HCT116 (cell line): ENCODE measurements at regions not wholly inside any gene's neighbourhood (a gene's known extent, or its start where the extent isn't known, plus 50 kb on each side); places are given as distances from the start of the nearest gene placed in this dataset.

ENCODE experiments used
- ATAC-seq: fragments of 200-7000 bp; cut with Tn5 transposase; 2 replicates; pipeline ENCODE4 v1.9.1; 2020; ENCODE audit warnings: mild to moderate bottlenecking, moderate library complexity
- BruUV-seq: library from RNA; stranded (reverse); fragments of 400-500 nt; replicated peaks from 2 replicates; lab custom pipeline; 2021; lab: Mats Ljungman, UMichigan
- CTCF ChIA-PET: fragments of 300-600 bp; sonication (Branson Sonifier 250); formaldehyde crosslinking; loops from one replicate; lab custom pipeline; 2021; ENCODE audit warnings: antibody characterized with exemption; lab: Charles Lee
- POLR2A ChIA-PET: fragments of 300-600, 350-600 bp; sonication (Branson Sonifier 250); formaldehyde crosslinking; loops from one replicate; lab custom pipeline; 2021; ENCODE audit warnings: antibody characterized with exemption; lab: Charles Lee
- RAD21 ChIA-PET, 2 experiments: fragments of 300-600 bp; sonication (Branson Sonifier 250); formaldehyde crosslinking; loops; one replicate each; lab custom pipeline; 2023; ENCODE audit warnings: low total read pairs in 2 of 2; ENCODE audit not compliant: uncharacterized antibody in 2 of 2, unreplicated experiment in 2 of 2, low non-redundant PET in 1 of 2; lab: Charles Lee
- DNase-seq: peaks from one replicate; pipeline ENCODE4 v3.0.0-alpha.2; 2010; ENCODE audit warnings: low read depth, low spot score
- H2AFZ ChIP-seq: fragments of 200-600 bp; shearing (Covaris generic), sonication (generic); 2 replicates; pipeline ENCODE4 v1.6.1; 2017; ENCODE audit warnings: low read depth, mixed run types, mixed read lengths, antibody characterized with exemption, low read length; ENCODE audit not compliant: poor library complexity, severe bottlenecking
- H3K27ac ChIP-seq: 2 replicates; pipeline ENCODE4 v1.5.1; 2012; ENCODE audit warnings: low read depth, low read length
- H3K27me3 ChIP-seq: fragments of 200-600 bp; sonication (generic); 2 replicates; pipeline ENCODE4 v1.6.1; 2016; ENCODE audit warnings: mixed run types, low read length, mixed read lengths; ENCODE audit not compliant: insufficient read depth
- H3K36me3 ChIP-seq, 2 experiments: fragments of 200-500 bp in 1 of 2; fragments of 200-600 bp in 1 of 2; sonication (Bioruptor generic) in 1 of 2; sonication (generic) in 1 of 2; 2 replicates each; pipeline versions ENCODE4 v1.5.1 to v1.6.1; 2014 to 2016; ENCODE audit warnings: low read length in 2 of 2, inconsistent platforms in 1 of 2, mixed read lengths in 1 of 2, mixed run types in 1 of 2; ENCODE audit not compliant: insufficient read depth in 2 of 2, control insufficient read depth in 1 of 2
- H3K4me1 ChIP-seq, 2 experiments: fragments of 200-600 bp in 1 of 2; sonication (generic) in 1 of 2; 2 replicates each; pipeline versions ENCODE4 v1.5.1 to v1.6.1; 2012 to 2017; ENCODE audit warnings: low read length in 2 of 2, inconsistent platforms in 1 of 2, mild to moderate bottlenecking in 1 of 2, mixed read lengths in 1 of 2, mixed run types in 1 of 2, moderate library complexity in 1 of 2; ENCODE audit not compliant: insufficient read depth in 2 of 2, control insufficient read depth in 1 of 2
- H3K4me2 ChIP-seq: fragments of 200-600 bp; sonication (generic); 2 replicates; pipeline ENCODE4 v1.6.1; 2017; ENCODE audit warnings: mixed run types, low read length, mixed read lengths
- H3K4me3 ChIP-seq, 2 experiments: fragments of 200-600 bp in 1 of 2; sonication (generic) in 1 of 2; replicated peaks in 1 of 2; 2 replicates each; pipeline ENCODE4 v1.5.1; 2011 to 2016; ENCODE audit warnings: low read length in 2 of 2, control low read depth in 1 of 2, low read depth in 1 of 2, mild to moderate bottlenecking in 1 of 2, mixed read lengths in 1 of 2, mixed run types in 1 of 2
- H3K79me2 ChIP-seq: fragments of 200-600 bp; sonication (generic); 2 replicates; pipeline ENCODE4 v1.6.1; 2017; ENCODE audit warnings: mild to moderate bottlenecking, mixed run types, low read length, moderate library complexity, mixed read lengths; ENCODE audit not compliant: insufficient read depth
- H3K9ac ChIP-seq: fragments of 200-600 bp; sonication (generic); 2 replicates; pipeline ENCODE4 v1.6.1; 2016; ENCODE audit warnings: low read length, mixed read lengths
- H3K9me2 ChIP-seq: fragments of 200-600 bp; sonication (generic), shearing (Covaris generic); 2 replicates; pipeline ENCODE4 v1.6.1; 2017; ENCODE audit warnings: mixed run types, mild to moderate bottlenecking, moderate library complexity; ENCODE audit not compliant: insufficient read depth
- H3K9me3 ChIP-seq, 2 experiments: fragments of 200-500 bp in 1 of 2; fragments of 200-600 bp in 1 of 2; sonication (Bioruptor generic) in 1 of 2; sonication (generic) in 1 of 2; 2 replicates each; pipeline ENCODE4 v1.6.1; 2014 to 2017; ENCODE audit warnings: low read length in 2 of 2, mixed read lengths in 2 of 2, inconsistent platforms in 1 of 2, low read depth in 1 of 2, mild to moderate bottlenecking in 1 of 2, mixed run types in 1 of 2, moderate library complexity in 1 of 2; ENCODE audit not compliant: control insufficient read depth in 1 of 2, insufficient read depth in 1 of 2
- H4K20me1 ChIP-seq: fragments of 200-600 bp; sonication (generic), shearing (Covaris generic); 2 replicates; pipeline ENCODE4 v1.6.1; 2017; ENCODE audit warnings: mixed run types, mild to moderate bottlenecking, moderate library complexity; ENCODE audit not compliant: insufficient read depth
- CEBPB ChIP-seq: IDR thresholded peaks from 2 replicates; pipeline ENCODE4 v1.6.1; 2012; ENCODE audit warnings: low read depth
- EGR1 ChIP-seq: IDR thresholded peaks from 2 replicates; pipeline ENCODE4 v1.6.1; 2012; ENCODE audit warnings: low read depth
- ELF1 ChIP-seq: IDR thresholded peaks from 2 replicates; pipeline ENCODE4 v1.6.1; 2012; ENCODE audit warnings: low read depth, borderline replicate concordance
- EZH2 ChIP-seq: fragments of 200-600 bp; sonication (generic); IDR thresholded peaks from 2 replicates; pipeline ENCODE4 v1.6.1; 2017; ENCODE audit warnings: antibody characterized with exemption, mixed run types
- EZH2phosphoT487 ChIP-seq: fragments of 200-600 bp; IDR thresholded peaks from 2 replicates; pipeline ENCODE4 v1.6.1; 2018; ENCODE audit warnings: antibody characterized with exemption, borderline replicate concordance
- FOSL1 ChIP-seq: IDR thresholded peaks from 2 replicates; pipeline ENCODE4 v1.6.1; 2012; ENCODE audit warnings: low read depth
- JUND ChIP-seq: IDR thresholded peaks from 2 replicates; pipeline ENCODE4 v1.6.1; 2012
- POLR2A ChIP-seq: IDR thresholded peaks from 2 replicates; pipeline ENCODE4 v1.7.0; 2011; ENCODE audit warnings: borderline replicate concordance; ENCODE audit not compliant: insufficient read depth, insufficient read length; ENCODE audit errors: extremely low read depth
- POLR2AphosphoS5 ChIP-seq: IDR thresholded peaks from 2 replicates; pipeline ENCODE4 v1.6.1; 2011; ENCODE audit warnings: mild to moderate bottlenecking, low read depth, low read length, moderate library complexity
- RAD21 ChIP-seq: IDR thresholded peaks from 2 replicates; pipeline ENCODE4 v1.6.1; 2012; ENCODE audit warnings: low read depth, mild to moderate bottlenecking
- SIN3A ChIP-seq: IDR thresholded peaks from 2 replicates; pipeline ENCODE4 v1.6.1; 2012; ENCODE audit warnings: low read depth
- TCF7L2 ChIP-seq: IDR thresholded peaks from 2 replicates; pipeline ENCODE4 v1.7.0; 2011; ENCODE audit warnings: borderline replicate concordance, inconsistent platforms; ENCODE audit not compliant: insufficient read depth, insufficient read length; ENCODE audit errors: extremely low read depth
- ZNF274 ChIP-seq: fragments of 200-500 bp; sonication (Bioruptor generic); IDR thresholded peaks from 2 replicates; pipeline ENCODE4 v1.6.1; 2014; ENCODE audit warnings: mild to moderate bottlenecking, low read depth, low read length, inconsistent platforms
- intact Hi-C: fragments of 100-400 bp; cut with micrococcal nuclease; formaldehyde crosslinking; loops from 2 replicates; pipeline ENCODE4 v1.10.0; 2022
- TF ChIP-seq, protein P1 (sequence below): IDR thresholded peaks from 2 replicates; pipeline ENCODE4 v1.6.1; 2012
- TF ChIP-seq, protein P2 (sequence below): IDR thresholded peaks from 2 replicates; pipeline ENCODE4 v1.6.1; 2012
- TF ChIP-seq, protein P3 (sequence below): IDR thresholded peaks from 2 replicates; pipeline ENCODE4 v1.6.1; 2011; ENCODE audit warnings: mild to moderate bottlenecking, low read length, moderate library complexity; ENCODE audit not compliant: insufficient replicate concordance; ENCODE audit errors: extremely low read depth

DNA sequence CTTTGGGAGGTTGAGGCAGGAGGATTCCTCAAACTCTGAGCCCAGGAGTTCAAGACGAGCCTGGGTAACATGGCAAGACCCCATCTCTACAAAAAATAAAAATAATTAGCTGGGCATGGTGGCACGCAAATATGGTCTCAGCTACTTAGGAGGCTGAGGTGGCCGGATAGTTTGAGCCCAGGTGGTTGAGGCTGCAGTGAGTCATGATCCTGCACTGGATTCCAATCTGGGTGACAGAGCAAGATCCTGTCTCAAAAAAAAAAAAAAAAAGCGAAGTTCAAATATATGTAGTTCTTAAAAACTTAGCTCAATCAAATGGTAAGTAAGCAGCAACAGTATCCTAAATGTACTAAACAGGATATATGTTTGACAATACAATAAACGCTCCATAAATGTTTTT lies 85.5 kb upstream of the SSTR1 start:
- RAD21 ChIA-PET = no interaction called here
- H3K4me2 ChIP-seq = no peak overlapping the region

DNA sequence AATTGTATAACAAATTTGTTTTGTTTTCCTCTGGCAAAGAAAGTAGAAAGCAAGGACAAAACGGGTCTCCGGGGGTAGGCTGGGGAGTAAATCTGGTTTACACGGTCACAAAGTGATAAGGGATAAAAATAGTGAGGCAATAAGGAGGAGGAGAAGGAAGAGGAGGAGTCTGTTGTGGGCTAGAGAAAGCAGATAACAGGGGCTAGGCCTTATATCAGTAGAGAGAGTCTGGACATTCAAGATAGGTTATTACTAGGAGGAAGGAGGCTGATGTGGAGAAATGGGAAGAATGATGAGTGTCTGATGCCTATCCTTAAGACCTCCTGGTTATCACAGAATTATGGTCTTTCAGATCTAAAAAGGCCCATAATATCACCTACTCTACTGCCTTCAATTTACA lies 83.2 kb upstream of the SSTR1 start:
- no peak overlapping the region for H3K4me2 ChIP-seq
- TF ChIP-seq EZH2phosphoT487 (no peak), TCF7L2 (no peak), CEBPB (no peak), FOSL1 (no peak), SIN3A (no peak), EGR1 (no peak), JUND (no peak), POLR2A (no peak), ELF1 (no peak), EZH2 (no peak), POLR2AphosphoS5 (no peak)
- TF ChIP-seq, protein P1, sequence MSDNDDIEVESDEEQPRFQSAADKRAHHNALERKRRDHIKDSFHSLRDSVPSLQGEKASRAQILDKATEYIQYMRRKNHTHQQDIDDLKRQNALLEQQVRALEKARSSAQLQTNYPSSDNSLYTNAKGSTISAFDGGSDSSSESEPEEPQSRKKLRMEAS = no peak
- TF ChIP-seq, protein P2, sequence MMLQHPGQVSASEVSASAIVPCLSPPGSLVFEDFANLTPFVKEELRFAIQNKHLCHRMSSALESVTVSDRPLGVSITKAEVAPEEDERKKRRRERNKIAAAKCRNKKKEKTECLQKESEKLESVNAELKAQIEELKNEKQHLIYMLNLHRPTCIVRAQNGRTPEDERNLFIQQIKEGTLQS = no peak
- H3K27ac ChIP-seq = no peak overlapping the region
- H3K36me3 ChIP-seq = no peaks in the 10 kb centered on the region
- no peaks in the 10 kb centered on the region for H3K27me3 ChIP-seq
- H4K20me1 ChIP-seq = no peaks in the 10 kb centered on the region
- no peaks in the 10 kb centered on the region for H3K9me2 ChIP-seq
- no peak overlapping the region for H3K9ac ChIP-seq
- no peaks in the 10 kb centered on the region for H3K4me1 ChIP-seq
- intact Hi-C loops = no loop called here
- DNase-seq (no peak), ATAC-seq (no peak)
- no peaks in the 10 kb centered on the region for H3K79me2 ChIP-seq
- BruUV-seq = no TSS peak
- ChIA-PET RAD21 (no interaction called here), CTCF (no interaction called here), POLR2A (no interaction called here)
- H2AFZ ChIP-seq = no peak overlapping the region
- H3K9me3 ChIP-seq = 0 out of 4 replicates have a peak, but pooled peaks cover 0 to 3% of the 10 kb centered on the region in 2 experiments
- H3K4me3 ChIP-seq = no peak overlapping the region

More for the DNA sequence above, 85.5 kb upstream of the SSTR1 start:
- Histone ChIP-seq H3K4me3 (no peak overlapping the region), H3K9me2 (no peaks in the 10 kb centered on the region), H3K9ac (no peak overlapping the region), H2AFZ (no peak overlapping the region), H3K79me2 (no peaks in the 10 kb centered on the region), H3K4me1 (no peaks in the 10 kb centered on the region), H3K36me3 (no peaks in the 10 kb centered on the region), H3K9me3 (0 out of 4 replicates have a peak, but pooled peaks cover 0 to 3% of the 10 kb centered on the region in 2 experiments), H3K27me3 (no peaks in the 10 kb centered on the region), H3K27ac (no peak overlapping the region)
- intact Hi-C loops = no loop called here
- DNase-seq = no peak
- ChIA-PET CTCF (no interaction called here), POLR2A (no interaction called here)
- no TSS peak for BruUV-seq
- no peak for ATAC-seq
- no peak for TF ChIP-seq RAD21
- TF ChIP-seq ZNF274 = no peak
- TF ChIP-seq, protein P1 = no peak
- TF ChIP-seq, protein P3, sequence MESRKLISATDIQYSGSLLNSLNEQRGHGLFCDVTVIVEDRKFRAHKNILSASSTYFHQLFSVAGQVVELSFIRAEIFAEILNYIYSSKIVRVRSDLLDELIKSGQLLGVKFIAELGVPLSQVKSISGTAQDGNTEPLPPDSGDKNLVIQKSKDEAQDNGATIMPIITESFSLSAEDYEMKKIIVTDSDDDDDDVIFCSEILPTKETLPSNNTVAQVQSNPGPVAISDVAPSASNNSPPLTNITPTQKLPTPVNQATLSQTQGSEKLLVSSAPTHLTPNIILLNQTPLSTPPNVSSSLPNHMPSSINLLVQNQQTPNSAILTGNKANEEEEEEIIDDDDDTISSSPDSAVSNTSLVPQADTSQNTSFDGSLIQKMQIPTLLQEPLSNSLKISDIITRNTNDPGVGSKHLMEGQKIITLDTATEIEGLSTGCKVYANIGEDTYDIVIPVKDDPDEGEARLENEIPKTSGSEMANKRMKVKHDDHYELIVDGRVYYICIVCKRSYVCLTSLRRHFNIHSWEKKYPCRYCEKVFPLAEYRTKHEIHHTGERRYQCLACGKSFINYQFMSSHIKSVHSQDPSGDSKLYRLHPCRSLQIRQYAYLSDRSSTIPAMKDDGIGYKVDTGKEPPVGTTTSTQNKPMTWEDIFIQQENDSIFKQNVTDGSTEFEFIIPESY = no peak
- TF ChIP-seq, all 23 proteins: peak for 0
- no peaks in the 10 kb centered on the region for H4K20me1 ChIP-seq
